ENCODE measurements at regions not wholly inside any gene's neighbourhood (a gene's known extent, or its start where the extent isn't known, plus 50 kb on each side); places are given as distances from the start of the nearest gene placed in this dataset.

DNA sequence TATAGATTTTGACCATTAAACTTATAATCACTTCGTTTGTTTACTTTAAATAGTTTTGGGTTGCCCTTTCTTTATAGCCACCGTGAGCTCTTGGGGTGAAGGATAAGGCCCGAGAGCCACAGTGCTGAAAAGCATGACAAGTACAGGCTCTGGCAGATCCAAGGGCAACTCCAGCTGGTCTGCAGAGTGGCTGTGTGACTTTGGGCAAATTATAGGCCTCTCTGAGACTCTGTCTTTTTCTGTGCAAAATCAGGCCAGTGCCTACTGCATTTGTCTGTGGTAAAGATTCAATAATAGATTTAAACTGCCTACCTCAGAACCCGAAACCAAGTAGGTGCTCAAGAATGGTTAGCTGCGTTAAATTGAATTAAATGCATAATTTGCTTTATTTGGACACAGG lies 511.3 kb downstream of the QKI start:
- TF ChIP-seq, protein P1, sequence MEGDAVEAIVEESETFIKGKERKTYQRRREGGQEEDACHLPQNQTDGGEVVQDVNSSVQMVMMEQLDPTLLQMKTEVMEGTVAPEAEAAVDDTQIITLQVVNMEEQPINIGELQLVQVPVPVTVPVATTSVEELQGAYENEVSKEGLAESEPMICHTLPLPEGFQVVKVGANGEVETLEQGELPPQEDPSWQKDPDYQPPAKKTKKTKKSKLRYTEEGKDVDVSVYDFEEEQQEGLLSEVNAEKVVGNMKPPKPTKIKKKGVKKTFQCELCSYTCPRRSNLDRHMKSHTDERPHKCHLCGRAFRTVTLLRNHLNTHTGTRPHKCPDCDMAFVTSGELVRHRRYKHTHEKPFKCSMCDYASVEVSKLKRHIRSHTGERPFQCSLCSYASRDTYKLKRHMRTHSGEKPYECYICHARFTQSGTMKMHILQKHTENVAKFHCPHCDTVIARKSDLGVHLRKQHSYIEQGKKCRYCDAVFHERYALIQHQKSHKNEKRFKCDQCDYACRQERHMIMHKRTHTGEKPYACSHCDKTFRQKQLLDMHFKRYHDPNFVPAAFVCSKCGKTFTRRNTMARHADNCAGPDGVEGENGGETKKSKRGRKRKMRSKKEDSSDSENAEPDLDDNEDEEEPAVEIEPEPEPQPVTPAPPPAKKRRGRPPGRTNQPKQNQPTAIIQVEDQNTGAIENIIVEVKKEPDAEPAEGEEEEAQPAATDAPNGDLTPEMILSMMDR (conservative IDR thresholded peaks at IDR 0.05; ENCODE audit: low read length): no peak
- TF ChIP-seq EZH2phosphoT487 (IDR thresholded peaks at IDR 0.05; ENCODE audit: borderline replicate concordance): no peak
